PC-3 (cell line): ENCODE measurements at regions not wholly inside any gene's neighbourhood (a gene's known extent, or its start where the extent isn't known, plus 50 kb on each side); places are given as distances from the start of the nearest gene placed in this dataset.

ENCODE experiments used
- EZH2phosphoT487 ChIP-seq: fragments of 300-600 bp; sonication (generic); IDR thresholded peaks from 2 replicates; pipeline ENCODE4 v1.6.1; 2018; ENCODE audit warnings: mild to moderate bottlenecking, antibody characterized with exemption, low read length, borderline replicate concordance
- TF ChIP-seq, protein P1 (sequence below): fragments of 300-600 bp; sonication (generic); conservative IDR thresholded peaks from 2 replicates; pipeline ENCODE4 v1.5.1; 2017; ENCODE audit warnings: antibody characterized with exemption, low read depth, mild to moderate bottlenecking, low read length

DNA sequence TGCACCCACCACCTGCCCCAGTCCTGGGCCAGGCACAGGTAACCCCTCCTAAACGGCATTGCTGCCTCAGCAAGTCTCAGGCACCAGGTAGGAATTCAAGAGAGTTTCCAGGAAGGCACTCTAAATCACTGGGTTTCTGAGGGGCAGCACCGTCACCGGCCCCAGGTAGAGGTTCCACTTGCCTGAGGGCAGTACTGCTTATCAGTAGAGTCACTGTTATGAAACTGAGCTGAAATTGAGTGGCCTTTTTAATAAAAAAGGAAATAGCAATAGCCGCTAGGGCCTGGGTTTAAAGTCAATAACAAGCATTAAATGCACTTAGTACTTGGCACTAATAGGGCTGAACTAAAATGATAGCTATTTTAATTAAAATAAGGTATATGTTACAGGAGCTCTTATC, 653.7 kb downstream of the METTL4 start:
- TF ChIP-seq, protein P1, sequence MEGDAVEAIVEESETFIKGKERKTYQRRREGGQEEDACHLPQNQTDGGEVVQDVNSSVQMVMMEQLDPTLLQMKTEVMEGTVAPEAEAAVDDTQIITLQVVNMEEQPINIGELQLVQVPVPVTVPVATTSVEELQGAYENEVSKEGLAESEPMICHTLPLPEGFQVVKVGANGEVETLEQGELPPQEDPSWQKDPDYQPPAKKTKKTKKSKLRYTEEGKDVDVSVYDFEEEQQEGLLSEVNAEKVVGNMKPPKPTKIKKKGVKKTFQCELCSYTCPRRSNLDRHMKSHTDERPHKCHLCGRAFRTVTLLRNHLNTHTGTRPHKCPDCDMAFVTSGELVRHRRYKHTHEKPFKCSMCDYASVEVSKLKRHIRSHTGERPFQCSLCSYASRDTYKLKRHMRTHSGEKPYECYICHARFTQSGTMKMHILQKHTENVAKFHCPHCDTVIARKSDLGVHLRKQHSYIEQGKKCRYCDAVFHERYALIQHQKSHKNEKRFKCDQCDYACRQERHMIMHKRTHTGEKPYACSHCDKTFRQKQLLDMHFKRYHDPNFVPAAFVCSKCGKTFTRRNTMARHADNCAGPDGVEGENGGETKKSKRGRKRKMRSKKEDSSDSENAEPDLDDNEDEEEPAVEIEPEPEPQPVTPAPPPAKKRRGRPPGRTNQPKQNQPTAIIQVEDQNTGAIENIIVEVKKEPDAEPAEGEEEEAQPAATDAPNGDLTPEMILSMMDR, result no peak
- no peak for TF ChIP-seq EZH2phosphoT487
